Ishikawa (cell line): ENCODE measurements at regions not wholly inside any gene's neighbourhood (a gene's known extent, or its start where the extent isn't known, plus 50 kb on each side); places are given as distances from the start of the nearest gene placed in this dataset.

Experiments
- CEBPB ChIP-seq: IDR thresholded peaks from 2 replicates; pipeline ENCODE4 v1.6.1; 2012
- EP300 ChIP-seq: IDR thresholded peaks from 2 replicates; pipeline ENCODE4 v1.6.1; 2012; ENCODE audit warnings: borderline replicate concordance
- FOXM1 ChIP-seq: IDR thresholded peaks from 2 replicates; pipeline ENCODE4 v1.6.1; 2012; ENCODE audit warnings: low read depth, borderline replicate concordance
- RAD21 ChIP-seq: IDR thresholded peaks from 2 replicates; pipeline ENCODE4 v1.6.1; 2012; ENCODE audit warnings: low read depth
- TAF1 ChIP-seq: IDR thresholded peaks from 2 replicates; pipeline ENCODE4 v1.6.1; 2012; ENCODE audit warnings: low read depth, mild to moderate bottlenecking
- YY1 ChIP-seq: IDR thresholded peaks from 2 replicates; pipeline ENCODE4 v1.6.1; 2012; ENCODE audit warnings: low read depth
- TF ChIP-seq, protein P1 (sequence below): IDR thresholded peaks from 2 replicates; pipeline ENCODE4 v1.6.1; 2012; ENCODE audit warnings: low read depth, mild to moderate bottlenecking

DNA sequence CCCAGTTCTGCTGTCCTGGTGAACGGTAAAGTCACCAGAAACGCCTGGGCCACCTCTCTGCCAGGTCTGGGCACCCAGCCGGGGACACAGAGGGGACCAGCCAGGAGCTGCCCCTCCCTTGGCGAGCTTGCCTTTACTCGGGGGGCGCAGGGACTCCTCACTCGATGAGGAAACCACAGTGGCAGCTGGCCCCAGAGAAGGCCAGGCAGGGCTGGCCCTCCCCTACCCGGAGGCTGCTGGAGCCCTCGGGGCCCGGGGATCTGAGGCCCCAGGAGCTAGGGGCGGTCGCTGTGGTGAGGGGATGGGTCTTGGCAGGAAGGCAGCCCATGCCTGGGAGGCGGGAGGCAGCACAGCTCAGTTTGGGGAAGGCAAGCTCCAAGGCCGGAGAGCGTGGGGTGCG is 80.4 kb upstream of the SLCO4A1 start:
- TF ChIP-seq, protein P1, sequence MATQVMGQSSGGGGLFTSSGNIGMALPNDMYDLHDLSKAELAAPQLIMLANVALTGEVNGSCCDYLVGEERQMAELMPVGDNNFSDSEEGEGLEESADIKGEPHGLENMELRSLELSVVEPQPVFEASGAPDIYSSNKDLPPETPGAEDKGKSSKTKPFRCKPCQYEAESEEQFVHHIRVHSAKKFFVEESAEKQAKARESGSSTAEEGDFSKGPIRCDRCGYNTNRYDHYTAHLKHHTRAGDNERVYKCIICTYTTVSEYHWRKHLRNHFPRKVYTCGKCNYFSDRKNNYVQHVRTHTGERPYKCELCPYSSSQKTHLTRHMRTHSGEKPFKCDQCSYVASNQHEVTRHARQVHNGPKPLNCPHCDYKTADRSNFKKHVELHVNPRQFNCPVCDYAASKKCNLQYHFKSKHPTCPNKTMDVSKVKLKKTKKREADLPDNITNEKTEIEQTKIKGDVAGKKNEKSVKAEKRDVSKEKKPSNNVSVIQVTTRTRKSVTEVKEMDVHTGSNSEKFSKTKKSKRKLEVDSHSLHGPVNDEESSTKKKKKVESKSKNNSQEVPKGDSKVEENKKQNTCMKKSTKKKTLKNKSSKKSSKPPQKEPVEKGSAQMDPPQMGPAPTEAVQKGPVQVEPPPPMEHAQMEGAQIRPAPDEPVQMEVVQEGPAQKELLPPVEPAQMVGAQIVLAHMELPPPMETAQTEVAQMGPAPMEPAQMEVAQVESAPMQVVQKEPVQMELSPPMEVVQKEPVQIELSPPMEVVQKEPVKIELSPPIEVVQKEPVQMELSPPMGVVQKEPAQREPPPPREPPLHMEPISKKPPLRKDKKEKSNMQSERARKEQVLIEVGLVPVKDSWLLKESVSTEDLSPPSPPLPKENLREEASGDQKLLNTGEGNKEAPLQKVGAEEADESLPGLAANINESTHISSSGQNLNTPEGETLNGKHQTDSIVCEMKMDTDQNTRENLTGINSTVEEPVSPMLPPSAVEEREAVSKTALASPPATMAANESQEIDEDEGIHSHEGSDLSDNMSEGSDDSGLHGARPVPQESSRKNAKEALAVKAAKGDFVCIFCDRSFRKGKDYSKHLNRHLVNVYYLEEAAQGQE, result no peak
- TF ChIP-seq RAD21 (no peak), EP300 (no peak), FOXM1 (no peak), CEBPB (no peak), TAF1 (no peak), YY1 (no peak)
